Liver (tissue), 8 donors: ENCODE measurements at regions not wholly inside any gene's neighbourhood (a gene's known extent, or its start where the extent isn't known, plus 50 kb on each side); places are given as distances from the start of the nearest gene placed in this dataset.

Source experiments
- DNase-seq: peaks from one replicate; pipeline ENCODE4 v3.0.0-alpha.2; 2017; ENCODE audit warnings: low spot score
- H3K27ac ChIP-seq, 2 donors: one replicate each; pipeline ENCODE4 v1.7.0; 2013; ENCODE audit warnings: inconsistent platforms in 2 of 2, low read length in 2 of 2, control low read depth in 1 of 2, low read depth in 1 of 2, mild to moderate bottlenecking in 1 of 2
- H3K27me3 ChIP-seq, 4 donors: one replicate each; pipeline versions ENCODE4 v1.6.1 to v1.7.0; 2013; ENCODE audit warnings: low read length in 3 of 4, inconsistent platforms in 1 of 4, mild to moderate bottlenecking in 1 of 4, moderate library complexity in 1 of 4; ENCODE audit not compliant: control insufficient read depth in 4 of 4, insufficient read depth in 4 of 4
- H3K36me3 ChIP-seq, 4 donors: one replicate each; pipeline versions ENCODE4 v1.6.1 to v1.7.0; 2013; ENCODE audit warnings: low read length in 3 of 4, mild to moderate bottlenecking in 3 of 4, low read depth in 1 of 4, moderate library complexity in 1 of 4; ENCODE audit not compliant: control insufficient read depth in 4 of 4, insufficient read depth in 3 of 4
- H3K4me1 ChIP-seq, 4 donors: one replicate each; pipeline versions ENCODE4 v1.6.1 to v1.7.0; 2013; ENCODE audit warnings: low read length in 3 of 4, mild to moderate bottlenecking in 3 of 4, moderate library complexity in 1 of 4; ENCODE audit not compliant: control insufficient read depth in 4 of 4, insufficient read depth in 4 of 4
- H3K4me3 ChIP-seq, 3 donors: one replicate each; pipeline versions ENCODE4 v1.6.1 to v1.7.0; 2013; ENCODE audit warnings: low read length in 3 of 3, control low read depth in 1 of 3, low read depth in 1 of 3, mild to moderate bottlenecking in 1 of 3
- H3K9ac ChIP-seq, 2 donors: one replicate each; pipeline ENCODE4 v1.7.0; 2013; ENCODE audit warnings: low read length in 2 of 2, mild to moderate bottlenecking in 2 of 2, moderate library complexity in 2 of 2, control low read depth in 1 of 2, low read depth in 1 of 2
- H3K9me3 ChIP-seq, 4 donors: one replicate each; pipeline versions ENCODE4 v1.6.1 to v1.7.0; 2013; ENCODE audit warnings: low read length in 3 of 4; ENCODE audit not compliant: control insufficient read depth in 4 of 4
- CTCF ChIP-seq: fragments of 150-350 bp; IDR thresholded peaks from 2 replicates; pipeline ENCODE4 v1.5.1; 2017; ENCODE audit warnings: improper control_type of control experiment, low read depth, low read length; ENCODE audit not compliant: missing input control
- EGR1 ChIP-seq, 2 donors: IDR thresholded peaks; 2 replicates each; pipeline ENCODE4 v1.6.1; 2016 to 2018; ENCODE audit warnings: antibody characterized with exemption in 2 of 2, low read depth in 2 of 2
- FOXA1 ChIP-seq: IDR thresholded peaks from 2 replicates; pipeline ENCODE4 v1.6.1; 2016; ENCODE audit warnings: antibody characterized with exemption
- FOXA2 ChIP-seq: IDR thresholded peaks from 2 replicates; pipeline ENCODE4 v1.6.1; 2016; ENCODE audit warnings: antibody characterized with exemption
- GABPA ChIP-seq, 2 donors: IDR thresholded peaks in 1 of 2; conservative IDR thresholded peaks in 1 of 2; 2 replicates each; pipeline ENCODE4 v1.6.1; 2016; ENCODE audit warnings: antibody characterized with exemption in 2 of 2, mild to moderate bottlenecking in 1 of 2, moderate library complexity in 1 of 2
- HNF4G ChIP-seq: IDR thresholded peaks from 2 replicates; pipeline ENCODE4 v1.6.1; 2016; ENCODE audit warnings: antibody characterized with exemption
- JUND ChIP-seq, 2 donors: IDR thresholded peaks; 2 replicates each; pipeline ENCODE4 v1.6.1; 2016; ENCODE audit warnings: antibody characterized with exemption in 2 of 2
- MAX ChIP-seq: IDR thresholded peaks from 2 replicates; pipeline ENCODE4 v1.6.1; 2016; ENCODE audit warnings: antibody characterized with exemption
- NR2F2 ChIP-seq: IDR thresholded peaks from 2 replicates; pipeline ENCODE4 v1.6.1; 2016; ENCODE audit warnings: antibody characterized with exemption
- RAD21 ChIP-seq, 2 donors: IDR thresholded peaks; 2 replicates each; pipeline ENCODE4 v1.6.1; 2016; ENCODE audit warnings: antibody characterized with exemption in 2 of 2, mild to moderate bottlenecking in 2 of 2
- RXRA ChIP-seq, 2 donors: IDR thresholded peaks; 2 replicates each; pipeline ENCODE4 v1.6.1; 2017 to 2018; ENCODE audit warnings: antibody characterized with exemption in 2 of 2, mild to moderate bottlenecking in 1 of 2
- SP1 ChIP-seq: IDR thresholded peaks from 2 replicates; pipeline ENCODE4 v1.6.1; 2018; ENCODE audit warnings: antibody characterized with exemption, mild to moderate bottlenecking
- TAF1 ChIP-seq: conservative IDR thresholded peaks from 2 replicates; pipeline ENCODE4 v1.6.1; 2016; ENCODE audit warnings: antibody characterized with exemption, mild to moderate bottlenecking
- ZBTB33 ChIP-seq: IDR thresholded peaks from 2 replicates; pipeline ENCODE4 v1.6.1; 2016; ENCODE audit warnings: antibody characterized with exemption
- WGBS: extraction: QIAGEN DNeasy Blood & Tissue Kit; methylation state at CpG from one replicate; pipeline ENCODE4 v1.1.7; 2013; 5-methylcytosine and 5-hydroxymethylcytosine counted together
- TF ChIP-seq, protein P1 (sequence below): IDR thresholded peaks from 2 replicates; pipeline ENCODE4 v1.6.1; 2016; ENCODE audit warnings: antibody characterized with exemption
- TF ChIP-seq, protein P2 (sequence below): IDR thresholded peaks from 2 replicates; pipeline ENCODE4 v1.6.1; 2016; ENCODE audit warnings: antibody characterized with exemption, mild to moderate bottlenecking
- donor health status: healthy.
- donor health status: healthy.
- donor health status: healthy.
- donor health status: healthy.
- donor health status: healthy.

GRCh38 chrX:36436361-36436760 is 516.8 kb downstream of the CFAP47 start:
- WGBS = 92% methylated on average over 3 of the region's 3 CpGs
- no peaks in the 10 kb centered on the region for H3K4me1 ChIP-seq
- TF ChIP-seq MAX = no peak
- TF ChIP-seq RXRA (IDR thresholded peaks at IDR 0.05) = no peak
- no peak for TF ChIP-seq CTCF
- no peak for TF ChIP-seq JUND (IDR thresholded peaks at IDR 0.05)
- TF ChIP-seq, protein P1, sequence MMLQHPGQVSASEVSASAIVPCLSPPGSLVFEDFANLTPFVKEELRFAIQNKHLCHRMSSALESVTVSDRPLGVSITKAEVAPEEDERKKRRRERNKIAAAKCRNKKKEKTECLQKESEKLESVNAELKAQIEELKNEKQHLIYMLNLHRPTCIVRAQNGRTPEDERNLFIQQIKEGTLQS = no peak
- H3K36me3 ChIP-seq = no peaks in the 10 kb centered on the region
- H3K9me3 ChIP-seq = no peaks in the 10 kb centered on the region
- H3K9ac ChIP-seq = no peak overlapping the region
- H3K27ac ChIP-seq = no peak overlapping the region
- no peak for DNase-seq
- H3K27me3 ChIP-seq = no peaks in the 10 kb centered on the region
- H3K4me3 ChIP-seq = no peak overlapping the region

DNA sequence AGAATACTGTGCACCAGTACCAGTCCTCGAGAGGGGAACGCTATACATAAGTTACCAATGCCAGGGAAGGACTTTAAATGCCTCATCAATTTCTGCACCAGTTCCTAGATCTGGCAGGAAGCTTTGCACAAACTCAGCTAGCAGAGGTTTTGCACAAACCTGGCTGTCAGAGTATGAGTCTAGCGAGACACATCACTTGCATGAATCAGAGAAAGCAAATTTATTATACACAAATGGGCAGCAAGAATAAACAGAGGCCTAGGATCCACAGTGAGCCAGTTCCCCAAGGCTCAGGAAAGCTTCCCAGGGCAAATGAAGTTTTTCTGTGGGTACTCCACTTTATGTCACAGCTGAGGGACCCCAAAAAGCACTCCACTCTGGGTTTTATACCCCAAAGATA is 523.5 kb downstream of the CFAP47 start:
- TF ChIP-seq EGR1 (IDR thresholded peaks at IDR 0.05; ENCODE audit: low read depth in 2 of 2) = no peak
- no peak for TF ChIP-seq GABPA (IDR thresholded peaks at IDR 0.05 in 1 of 2, conservative IDR thresholded peaks at IDR 0.05 in 1 of 2)
- no peak for TF ChIP-seq FOXA2
- TF ChIP-seq ZBTB33 = no peak
- TF ChIP-seq HNF4G = no peak
- TF ChIP-seq CTCF = no peak
- no peak for TF ChIP-seq NR2F2
- no peak for TF ChIP-seq RAD21 (IDR thresholded peaks at IDR 0.05)
- TF ChIP-seq TAF1 = no peak
- TF ChIP-seq, protein P1 = no peak
- TF ChIP-seq, protein P2, sequence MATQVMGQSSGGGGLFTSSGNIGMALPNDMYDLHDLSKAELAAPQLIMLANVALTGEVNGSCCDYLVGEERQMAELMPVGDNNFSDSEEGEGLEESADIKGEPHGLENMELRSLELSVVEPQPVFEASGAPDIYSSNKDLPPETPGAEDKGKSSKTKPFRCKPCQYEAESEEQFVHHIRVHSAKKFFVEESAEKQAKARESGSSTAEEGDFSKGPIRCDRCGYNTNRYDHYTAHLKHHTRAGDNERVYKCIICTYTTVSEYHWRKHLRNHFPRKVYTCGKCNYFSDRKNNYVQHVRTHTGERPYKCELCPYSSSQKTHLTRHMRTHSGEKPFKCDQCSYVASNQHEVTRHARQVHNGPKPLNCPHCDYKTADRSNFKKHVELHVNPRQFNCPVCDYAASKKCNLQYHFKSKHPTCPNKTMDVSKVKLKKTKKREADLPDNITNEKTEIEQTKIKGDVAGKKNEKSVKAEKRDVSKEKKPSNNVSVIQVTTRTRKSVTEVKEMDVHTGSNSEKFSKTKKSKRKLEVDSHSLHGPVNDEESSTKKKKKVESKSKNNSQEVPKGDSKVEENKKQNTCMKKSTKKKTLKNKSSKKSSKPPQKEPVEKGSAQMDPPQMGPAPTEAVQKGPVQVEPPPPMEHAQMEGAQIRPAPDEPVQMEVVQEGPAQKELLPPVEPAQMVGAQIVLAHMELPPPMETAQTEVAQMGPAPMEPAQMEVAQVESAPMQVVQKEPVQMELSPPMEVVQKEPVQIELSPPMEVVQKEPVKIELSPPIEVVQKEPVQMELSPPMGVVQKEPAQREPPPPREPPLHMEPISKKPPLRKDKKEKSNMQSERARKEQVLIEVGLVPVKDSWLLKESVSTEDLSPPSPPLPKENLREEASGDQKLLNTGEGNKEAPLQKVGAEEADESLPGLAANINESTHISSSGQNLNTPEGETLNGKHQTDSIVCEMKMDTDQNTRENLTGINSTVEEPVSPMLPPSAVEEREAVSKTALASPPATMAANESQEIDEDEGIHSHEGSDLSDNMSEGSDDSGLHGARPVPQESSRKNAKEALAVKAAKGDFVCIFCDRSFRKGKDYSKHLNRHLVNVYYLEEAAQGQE = no peak
- no peak for TF ChIP-seq RXRA (IDR thresholded peaks at IDR 0.05)
- TF ChIP-seq FOXA1 = no peak
- no peak for TF ChIP-seq SP1
- TF ChIP-seq MAX = no peak
- Histone ChIP-seq H3K27ac (no peak overlapping the region), H3K27me3 (no peaks in the 10 kb centered on the region), H3K36me3 (no peaks in the 10 kb centered on the region), H3K9me3 (no peaks in the 10 kb centered on the region), H3K4me3 (no peak overlapping the region), H3K4me1 (no peaks in the 10 kb centered on the region), H3K9ac (no peak overlapping the region)
- no peak for DNase-seq
- 79% methylated on average over 3 of the region's 3 CpGs for WGBS
